ENCODE measurements at regions not wholly inside any gene's neighbourhood (a gene's known extent, or its start where the extent isn't known, plus 50 kb on each side); places are given as distances from the start of the nearest gene placed in this dataset.

GRCh38 chr5:17928581-17928981 lies 294.3 kb downstream of the TAF11L14 start:
- ATAC-seq (ENCODE audit: low read depth) (no peak), DNase-seq (no peak)
- Mint-ChIP-seq H3K36me3 (ENCODE audit: low read depth) (no peaks in the 10 kb centered on the region), H3K4me1 (no peaks in the 10 kb centered on the region), H3K9me3 (peaks cover 16% of the 10 kb centered on the region), H3K27ac (no peak overlapping the region), H3K4me3 (no peak overlapping the region), H3K27me3 (no peaks in the 10 kb centered on the region)
- no peak for TF ChIP-seq CTCF (IDR thresholded peaks at IDR 0.05)
- intact Hi-C loops (cut with micrococcal nuclease): no loop called here
- ChIA-PET POLR2A (no interaction called here), CTCF (no interaction called here)

- Mint-ChIP-seq H3K4me1 (no peaks in the 10 kb centered on the region), H3K4me3 (no peak overlapping the region), H3K27me3 (no peaks in the 10 kb centered on the region), H3K36me3 (ENCODE audit: low read depth) (no peaks in the 10 kb centered on the region), H3K27ac (no peak overlapping the region), H3K9me3 (peaks cover 19% of the 10 kb centered on the region)
- CTCF ChIA-PET: no interaction called here
- DNase-seq (no peak), ATAC-seq (ENCODE audit: low read depth) (no peak)
- POLR2A ChIA-PET: no interaction called here
- no peak for TF ChIP-seq CTCF (IDR thresholded peaks at IDR 0.05)
- intact Hi-C loops (cut with micrococcal nuclease): no loop called here
Observed at GRCh38 chr5:17929171-17929570, 294.9 kb downstream of the TAF11L14 start.

- no peak for TF ChIP-seq CTCF (IDR thresholded peaks at IDR 0.05)
- Mint-ChIP-seq H3K9me3 (peaks cover 28% of the 10 kb centered on the region), H3K36me3 (ENCODE audit: low read depth) (no peaks in the 10 kb centered on the region), H3K4me1 (no peaks in the 10 kb centered on the region), H3K27me3 (no peaks in the 10 kb centered on the region), H3K27ac (no peak overlapping the region), H3K4me3 (no peak overlapping the region)
- intact Hi-C loops (cut with micrococcal nuclease): no loop called here
- ChIA-PET CTCF (no interaction called here), POLR2A (no interaction called here)
- no peak for ATAC-seq (ENCODE audit: low read depth)
- DNase-seq: no peak
Observed at GRCh38 chr5:17930346-17930745, 296.1 kb downstream of the TAF11L14 start.

- peaks cover 7% of the 10 kb centered on the region for H3K9me3 Mint-ChIP-seq
- H3K27ac Mint-ChIP-seq: no peak overlapping the region
- H3K27me3 Mint-ChIP-seq: no peaks in the 10 kb centered on the region
- no peaks in the 10 kb centered on the region for H3K36me3 Mint-ChIP-seq (ENCODE audit: low read depth)
- ChIA-PET CTCF (no interaction called here), POLR2A (no interaction called here)
- DNase-seq: no peak
- H3K4me3 Mint-ChIP-seq: no peak overlapping the region
- H3K4me1 Mint-ChIP-seq: no peaks in the 10 kb centered on the region
- TF ChIP-seq CTCF (IDR thresholded peaks at IDR 0.05): no peak
- intact Hi-C loops (cut with micrococcal nuclease): no loop called here
- no peak for ATAC-seq (ENCODE audit: low read depth)
Observed at GRCh38 chr5:17944046-17944445, 309.8 kb downstream of the TAF11L14 start.

- no peaks in the 10 kb centered on the region for H3K36me3 Mint-ChIP-seq (ENCODE audit: low read depth)
- H3K4me3 Mint-ChIP-seq: no peak overlapping the region
- ATAC-seq (ENCODE audit: low read depth) (no peak), DNase-seq (no peak)
- ChIA-PET CTCF (no interaction called here), POLR2A (no interaction called here)
- H3K27ac Mint-ChIP-seq: no peak overlapping the region
- no peak for TF ChIP-seq CTCF (IDR thresholded peaks at IDR 0.05)
- intact Hi-C loops (cut with micrococcal nuclease): no loop called here
- H3K4me1 Mint-ChIP-seq: no peaks in the 10 kb centered on the region
- peaks cover 9% of the 10 kb centered on the region for H3K9me3 Mint-ChIP-seq
- H3K27me3 Mint-ChIP-seq: no peaks in the 10 kb centered on the region
Observed at GRCh38 chr5:17947029-17947428, 312.8 kb downstream of the TAF11L14 start.

Data from activated B cell treated with CpG ODN at 0.5 μM for 24 hours (primary cell).